RCC 7860 (cell line): ENCODE measurements at regions not wholly inside any gene's neighbourhood (a gene's known extent, or its start where the extent isn't known, plus 50 kb on each side); places are given as distances from the start of the nearest gene placed in this dataset.

ENCODE experiments used
- DNase-seq: peaks from one replicate; pipeline ENCODE4 v3.0.0-alpha.2; 2015; ENCODE audit warnings: low spot score
- FAIRE-seq: peaks from 2 replicates; lab custom pipeline; 2012; peaks lifted over from hg19 to GRCh38; lab: Jason Lieb, UNC

DNA sequence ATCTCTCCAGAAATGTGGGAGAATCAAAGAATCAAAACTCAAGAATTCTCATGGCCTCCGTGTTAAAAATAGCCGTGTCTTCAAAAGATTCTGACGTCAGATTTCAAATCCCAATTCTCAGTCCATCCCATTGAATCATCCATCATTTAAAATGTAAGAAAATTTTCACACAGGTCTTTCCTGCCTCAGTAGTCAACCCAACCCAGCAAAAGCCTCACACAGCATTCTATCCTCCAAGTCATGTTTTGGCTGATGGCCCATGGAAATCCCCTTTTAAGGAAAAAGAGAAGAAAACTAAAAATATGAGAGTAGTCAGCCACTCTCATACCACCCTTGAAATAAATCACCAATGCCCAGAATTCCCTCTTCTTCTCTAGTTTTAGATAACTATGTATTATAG lies 211.8 kb downstream of the C1D start:
- FAIRE-seq (no peak), DNase-seq (no peak)

- DNase-seq (no peak), FAIRE-seq (no peak)
Observed at GRCh38 chr2:67851956-67852824, 210.6 kb downstream of the C1D start.

GRCh38 chr2:67854103-67854743 lies 208.6 kb downstream of the C1D start:
- FAIRE-seq (no peak), DNase-seq (no peak)

DNA sequence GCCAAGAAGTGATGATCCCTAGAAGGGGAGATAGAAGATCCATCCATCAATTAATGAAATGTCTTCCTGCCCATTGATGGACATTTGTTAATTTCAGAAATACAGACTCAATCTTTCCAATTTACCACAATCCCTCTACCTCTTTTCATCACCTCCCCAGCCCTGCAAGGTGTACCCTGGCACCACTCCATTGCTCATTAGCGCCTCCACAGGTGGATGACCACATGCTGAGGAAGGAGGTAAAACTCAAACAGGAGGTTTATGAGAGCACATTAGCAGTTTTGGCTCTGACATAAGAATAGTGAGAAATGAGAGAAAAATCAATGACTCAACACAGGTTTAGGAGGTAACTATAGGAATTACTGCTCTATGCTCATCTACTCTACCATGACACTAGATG lies 208.0 kb downstream of the C1D start:
- FAIRE-seq = no peak

DNA sequence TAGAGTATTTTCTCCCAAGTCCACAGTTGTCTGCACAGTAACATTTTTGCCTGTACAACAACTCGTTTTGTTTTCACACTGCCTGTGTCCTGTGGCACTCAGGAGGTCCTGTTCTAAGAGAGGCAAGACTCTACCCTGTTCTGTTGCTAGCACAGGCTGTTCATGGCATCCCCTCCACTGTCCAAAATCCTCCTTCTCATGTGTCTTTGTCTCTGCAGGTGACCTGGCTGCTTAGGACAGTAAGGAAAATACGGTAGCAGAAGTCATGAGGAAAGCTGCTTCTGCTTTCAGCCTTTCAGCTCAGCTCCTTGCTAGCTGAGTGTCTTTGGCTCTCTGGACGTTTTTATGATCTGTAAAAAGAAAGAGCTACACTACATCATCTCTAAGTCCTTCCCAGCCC lies 205.9 kb downstream of the C1D start:
- FAIRE-seq (no peak), DNase-seq (no peak)

More for the DNA sequence above, 208.0 kb downstream of the C1D start:
- no peak for DNase-seq

GRCh38 chr2:67857836-67858235 lies 205.0 kb downstream of the C1D start:
- FAIRE-seq (no peak), DNase-seq (no peak)

DNA sequence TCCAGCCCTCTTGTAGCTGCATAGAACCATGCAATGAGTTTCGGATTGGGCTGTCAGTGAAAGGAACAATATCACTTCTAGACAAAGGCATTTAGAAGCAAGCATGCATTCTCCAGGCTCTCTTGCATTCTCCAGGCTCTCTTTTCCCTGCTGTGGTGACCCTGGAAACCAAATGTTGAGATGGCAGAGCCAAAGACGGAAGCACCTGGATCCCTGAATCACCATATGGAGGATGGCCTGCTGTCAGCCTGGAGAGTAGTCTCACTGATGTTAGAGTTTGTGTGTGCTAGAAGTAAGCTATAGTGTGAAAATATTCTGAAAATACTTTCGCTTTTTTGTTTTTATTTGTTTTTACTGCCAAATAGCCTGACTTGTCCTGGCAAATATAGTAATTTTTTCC lies 203.9 kb downstream of the C1D start:
- FAIRE-seq (no peak), DNase-seq (no peak)

GRCh38 chr2:67865917-67866316 lies 196.9 kb downstream of the C1D start:
- FAIRE-seq (no peak), DNase-seq (no peak)

DNA sequence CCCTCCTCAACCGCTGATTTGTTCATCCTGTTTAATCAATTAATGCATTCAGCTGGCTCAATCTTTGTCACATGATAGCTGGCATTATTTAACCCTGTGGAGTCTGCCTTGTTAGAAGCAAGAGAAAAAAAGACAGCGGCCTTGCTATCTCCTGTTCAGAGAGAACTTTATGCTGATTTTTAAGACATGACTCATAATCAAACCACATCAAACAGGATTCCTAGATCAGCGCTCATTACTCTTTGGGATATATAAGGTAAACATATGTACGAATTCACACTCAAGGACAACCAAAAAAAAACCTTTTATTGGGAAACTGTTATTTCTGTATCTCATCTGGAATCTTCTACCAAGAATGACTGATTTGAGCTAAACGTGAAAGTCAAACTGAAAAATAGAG lies 195.1 kb downstream of the C1D start:
- peak; percentile 59 for FAIRE-seq
- peak; percentile 36 for DNase-seq

DNA sequence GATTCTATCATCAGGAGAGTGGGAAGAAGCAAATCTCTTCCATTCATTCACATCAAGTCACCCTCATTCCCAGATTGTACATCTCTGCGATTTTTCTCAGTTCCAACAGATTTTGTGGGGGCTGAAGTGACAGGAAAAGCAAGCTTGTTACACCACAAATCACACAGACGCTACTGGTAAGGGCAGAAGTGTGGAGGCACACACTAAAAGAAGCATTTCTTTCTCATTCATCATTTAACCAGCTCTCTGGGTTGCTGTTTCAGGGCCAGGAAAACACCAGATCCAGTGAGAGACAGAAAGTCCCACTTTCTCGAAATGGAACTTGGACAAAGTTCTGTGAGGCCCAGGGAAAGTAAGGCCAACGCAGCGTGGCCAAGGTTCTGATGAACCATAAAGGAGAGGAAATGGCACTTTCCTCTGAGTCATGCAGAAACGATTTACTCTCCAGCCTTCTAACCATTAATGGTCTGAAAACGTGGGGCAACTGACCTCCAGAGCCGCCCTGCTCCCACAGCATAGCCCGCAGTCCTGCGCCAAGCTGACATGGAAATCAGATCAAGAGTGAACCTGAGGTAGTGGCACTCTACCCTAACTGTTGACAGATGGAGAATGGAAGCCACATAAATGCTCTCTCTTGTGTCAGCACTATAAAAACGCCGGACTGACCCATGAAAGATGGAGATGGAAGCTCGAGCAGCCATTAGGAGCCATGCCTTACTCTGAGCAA lies 191.0 kb downstream of the C1D start:
- FAIRE-seq = peak; percentile 91
- peak; percentile 89 for DNase-seq

DNA sequence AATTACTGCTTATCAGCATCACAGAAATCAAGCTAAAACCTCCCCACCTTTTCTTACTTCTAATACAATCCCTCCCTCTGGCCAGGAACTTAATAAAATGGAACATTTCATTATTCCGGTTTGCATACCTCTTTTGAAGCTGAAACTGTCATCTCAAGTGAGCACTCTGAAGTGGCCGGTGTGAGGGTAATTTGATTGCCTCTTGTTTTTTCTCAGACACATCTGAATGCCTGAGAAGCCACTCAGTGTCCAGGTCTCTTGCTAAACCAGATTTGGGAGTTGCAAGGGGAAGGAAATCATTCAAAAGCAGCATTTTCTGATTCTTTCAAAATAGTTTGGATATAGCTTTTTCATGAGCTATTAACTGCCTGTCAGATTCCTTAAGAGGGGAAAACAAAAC lies 190.3 kb downstream of the C1D start:
- DNase-seq = no peak
- no peak for FAIRE-seq

- DNase-seq (no peak), FAIRE-seq (no peak)
Observed at GRCh38 chr2:67873916-67874315, 188.9 kb downstream of the C1D start.

DNA sequence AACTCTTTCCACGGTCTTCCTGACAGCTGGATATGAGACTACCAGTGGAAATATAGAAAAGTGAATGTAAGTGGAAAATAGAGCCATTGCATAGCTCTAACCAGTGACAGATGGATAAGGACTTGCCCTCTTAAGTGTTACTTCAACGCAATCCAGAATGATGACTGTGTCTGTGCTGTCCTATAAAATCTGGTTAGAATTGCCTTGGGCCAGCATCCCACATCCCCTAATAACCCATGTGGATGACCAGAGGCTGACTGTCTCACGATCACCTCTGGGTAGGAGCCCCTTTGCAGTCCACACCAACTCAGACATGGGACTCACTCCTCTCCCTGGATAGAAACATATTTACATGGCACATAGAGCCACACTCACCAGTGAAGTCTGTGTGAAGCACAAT lies 186.6 kb downstream of the C1D start:
- no peak for DNase-seq
- FAIRE-seq = no peak

- FAIRE-seq (no peak), DNase-seq (no peak)
Observed at GRCh38 chr2:67877301-67877700, 185.5 kb downstream of the C1D start.

DNA sequence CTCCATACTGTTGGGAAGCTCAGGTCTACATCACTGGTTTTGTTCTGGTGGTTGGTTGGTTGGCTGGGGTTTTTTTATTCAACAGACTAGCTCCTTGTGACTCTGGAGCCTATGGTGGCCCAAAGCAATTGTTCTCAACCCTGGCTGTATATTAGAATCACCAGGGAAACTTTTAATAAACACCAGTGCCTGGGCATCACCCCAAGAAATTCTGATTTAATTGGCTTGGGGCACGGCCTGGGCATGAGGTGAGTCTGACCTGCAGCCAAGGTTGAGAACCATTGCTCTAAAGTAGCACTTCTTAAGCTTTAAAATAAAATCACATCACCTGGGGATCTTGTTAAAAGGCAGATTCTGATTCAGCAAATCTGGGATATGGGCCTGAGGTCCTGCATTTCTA lies 184.1 kb downstream of the C1D start:
- DNase-seq = no peak
- no peak for FAIRE-seq

DNA sequence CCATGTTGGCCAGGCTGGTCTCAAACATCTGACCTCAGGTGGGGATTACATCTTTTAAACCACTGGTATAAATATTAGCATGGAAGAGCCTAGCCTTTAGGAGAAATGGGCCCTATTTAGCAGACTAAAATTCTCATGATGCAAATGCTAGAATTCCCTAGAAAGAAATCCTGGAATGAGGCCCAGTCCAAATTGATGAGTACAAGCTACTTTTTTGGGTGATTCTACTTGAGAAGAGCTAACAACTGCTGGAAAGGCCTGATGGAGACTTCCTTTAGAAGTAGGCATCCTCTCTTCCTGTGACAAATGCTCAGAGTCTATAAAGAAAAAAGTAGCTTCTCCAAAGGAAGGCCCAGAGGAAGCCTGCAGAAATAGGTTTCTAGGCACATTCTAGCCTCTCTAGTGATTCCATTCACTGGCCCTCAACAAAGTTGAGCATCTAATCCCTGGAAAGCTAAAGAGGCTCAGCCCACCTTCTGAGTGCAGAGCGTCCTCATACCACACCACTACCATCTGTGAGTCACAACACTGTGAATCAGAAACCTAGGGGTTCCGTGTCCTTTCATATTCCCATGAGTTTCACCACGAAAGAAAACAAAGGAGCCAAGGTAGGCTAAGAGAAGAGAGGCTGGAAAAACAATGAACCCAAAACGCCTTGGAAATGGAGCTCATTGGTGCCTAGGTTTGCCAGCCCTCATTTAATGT lies 183.1 kb downstream of the C1D start:
- DNase-seq (peak; percentile 68), FAIRE-seq (peak; percentile 83)

DNA sequence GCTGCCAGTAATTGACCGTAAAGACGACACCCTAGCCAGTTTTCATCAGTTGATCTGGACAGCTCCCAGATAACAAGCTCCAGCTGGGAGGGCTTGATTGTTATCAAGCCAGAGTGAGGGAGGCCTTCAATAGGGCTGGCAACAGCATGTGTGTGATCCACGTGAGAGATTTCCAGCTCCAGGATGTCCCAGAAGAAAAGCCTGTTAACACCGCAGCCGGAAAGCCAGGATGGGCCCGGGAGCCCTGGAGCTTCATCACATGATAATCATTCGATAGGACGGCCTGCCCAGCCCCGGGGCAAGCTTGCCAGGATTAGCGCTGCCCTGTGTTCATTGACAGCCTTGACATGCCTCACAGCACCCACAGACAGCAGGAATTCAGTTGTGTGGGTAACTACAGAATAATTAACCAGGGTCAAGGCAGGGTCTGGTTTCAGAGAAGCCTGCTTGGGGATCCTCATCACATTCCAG lies 182.5 kb downstream of the C1D start:
- FAIRE-seq (peak; percentile 88), DNase-seq (peak; percentile 86)

DNA sequence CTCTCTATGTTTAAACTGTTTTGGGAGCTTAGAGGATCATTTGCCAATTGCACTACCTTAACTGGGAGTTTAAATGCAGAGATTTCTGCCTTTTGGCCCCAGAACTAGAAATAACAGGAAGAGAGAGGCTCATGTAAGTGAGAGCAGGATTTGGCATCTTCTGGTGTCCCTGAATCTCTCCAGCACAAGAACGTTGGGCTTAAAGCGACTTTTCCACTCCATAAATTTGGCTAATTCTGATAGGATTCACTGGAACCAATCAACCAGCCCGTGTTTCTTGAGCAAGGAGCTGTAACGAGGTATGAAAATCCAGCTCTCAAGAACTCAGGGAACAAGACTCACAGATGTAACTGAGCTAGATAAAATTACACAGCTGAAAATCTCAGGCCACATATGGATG lies 181.0 kb downstream of the C1D start:
- DNase-seq = no peak

GRCh38 chr2:67883316-67884087 lies 179.3 kb downstream of the C1D start:
- no peak for FAIRE-seq
- DNase-seq = no peak

More for the DNA sequence above, 181.0 kb downstream of the C1D start:
- FAIRE-seq = no peak

DNA sequence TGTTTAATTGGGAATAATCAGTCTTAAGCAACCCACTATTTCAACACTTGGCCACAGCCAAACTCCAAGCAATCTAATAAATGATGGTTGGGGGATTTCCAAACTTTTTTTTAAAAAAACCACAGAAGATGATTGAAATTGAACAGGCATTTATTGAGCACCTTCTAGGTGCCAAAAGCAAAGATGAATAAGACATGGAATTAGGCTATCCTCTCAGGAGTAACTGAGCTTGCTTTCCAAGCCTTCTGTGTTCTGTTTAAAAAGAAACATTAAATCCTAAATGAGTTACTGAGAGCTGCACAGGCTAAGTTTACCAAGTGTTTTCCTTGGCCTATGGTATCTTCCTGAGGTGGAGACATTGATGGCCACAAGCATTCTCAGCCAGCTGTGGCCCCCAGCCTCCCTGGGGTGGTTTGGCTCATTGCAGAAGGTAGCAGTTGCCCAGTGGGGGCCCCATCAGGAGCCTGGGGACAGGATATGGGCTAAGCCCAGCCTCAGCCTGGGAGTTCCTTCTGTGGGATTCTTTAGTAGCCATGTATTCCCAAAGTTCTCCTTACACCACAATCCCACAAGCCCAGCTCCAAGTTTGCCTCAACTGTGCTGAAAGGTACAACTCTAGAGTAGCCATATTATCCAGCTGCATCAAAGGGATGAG lies 174.3 kb downstream of the C1D start:
- no peak for FAIRE-seq
- no peak for DNase-seq
